ENCODE measurements at regions not wholly inside any gene's neighbourhood (a gene's known extent, or its start where the extent isn't known, plus 50 kb on each side); places are given as distances from the start of the nearest gene placed in this dataset.

GRCh38 chr2:239558661-239559060 is 157.8 kb upstream of the HDAC4 start:
- Histone ChIP-seq H3K9me3 (ENCODE audit: control insufficient read depth in 4 of 4, low read length in 3 of 4) (no peaks in the 10 kb centered on the region), H3K36me3 (ENCODE audit: control insufficient read depth in 4 of 4, insufficient read depth in 3 of 4, low read depth in 1 of 4, low read length in 3 of 4) (no peaks in the 10 kb centered on the region), H3K4me3 (ENCODE audit: low read depth in 1 of 3, low read length in 3 of 3) (no peak overlapping the region), H3K27ac (ENCODE audit: low read depth in 1 of 2, low read length in 2 of 2) (no peak overlapping the region), H3K9ac (ENCODE audit: low read depth in 1 of 2, low read length in 2 of 2) (no peak overlapping the region), H3K27me3 (ENCODE audit: control insufficient read depth in 4 of 4, insufficient read depth in 4 of 4, low read length in 3 of 4) (peaks cover 0 to 4% (median 0%) of the 10 kb centered on the region in 4 donors), H3K4me1 (ENCODE audit: control insufficient read depth in 4 of 4, insufficient read depth in 4 of 4, low read length in 3 of 4) (no peaks in the 10 kb centered on the region)
- TF ChIP-seq ATF3 (IDR thresholded peaks at IDR 0.05) (no peak), ZBTB33 (IDR thresholded peaks at IDR 0.05) (no peak), FOXA2 (IDR thresholded peaks at IDR 0.05) (no peak), YY1 (IDR thresholded peaks at IDR 0.05) (no peak), MAX (IDR thresholded peaks at IDR 0.05) (no peak), NR2F2 (IDR thresholded peaks at IDR 0.05) (no peak), EGR1 (IDR thresholded peaks at IDR 0.05; ENCODE audit: low read depth in 2 of 2) (no peak), RAD21 (IDR thresholded peaks at IDR 0.05) (no peak), REST (IDR thresholded peaks at IDR 0.05) (no peak), HNF4A (conservative IDR thresholded peaks at IDR 0.05) (no peak), SP1 (IDR thresholded peaks at IDR 0.05) (no peak), HNF4G (IDR thresholded peaks at IDR 0.05) (no peak), CTCF (IDR thresholded peaks at IDR 0.05; ENCODE audit: low read depth, low read length, missing input control) (no peak)
- 88% methylated on average over 12 of the region's 12 CpGs for WGBS
- no peak for DNase-seq (ENCODE audit: low spot score)

GRCh38 chr2:239557516-239557915 is 156.7 kb upstream of the HDAC4 start:
- H3K27me3 ChIP-seq (ENCODE audit: control insufficient read depth in 4 of 4, insufficient read depth in 4 of 4, low read length in 3 of 4), result peaks cover 0 to 2% (median 0%) of the 10 kb centered on the region in 4 donors
- no peak overlapping the region for H3K4me3 ChIP-seq (ENCODE audit: low read depth in 1 of 3, low read length in 3 of 3)
- no peak overlapping the region for H3K27ac ChIP-seq (ENCODE audit: low read depth in 1 of 2, low read length in 2 of 2)
- H3K9me3 ChIP-seq (ENCODE audit: control insufficient read depth in 4 of 4, low read length in 3 of 4), result no peaks in the 10 kb centered on the region
- DNase-seq (ENCODE audit: low spot score), result no peak
- no peak overlapping the region for H3K9ac ChIP-seq (ENCODE audit: low read depth in 1 of 2, low read length in 2 of 2)
- TF ChIP-seq REST (IDR thresholded peaks at IDR 0.05) (no peak), TAF1 (conservative IDR thresholded peaks at IDR 0.05) (no peak), GABPA (IDR thresholded peaks at IDR 0.05 in 1 of 2, conservative IDR thresholded peaks at IDR 0.05 in 1 of 2) (no peak), MAX (IDR thresholded peaks at IDR 0.05) (no peak), YY1 (IDR thresholded peaks at IDR 0.05) (no peak), CTCF (IDR thresholded peaks at IDR 0.05; ENCODE audit: low read depth, low read length, missing input control) (no peak), FOXA1 (IDR thresholded peaks at IDR 0.05) (no peak), FOXA2 (IDR thresholded peaks at IDR 0.05) (no peak), RAD21 (IDR thresholded peaks at IDR 0.05) (no peak), HNF4G (IDR thresholded peaks at IDR 0.05) (no peak)
- H3K4me1 ChIP-seq (ENCODE audit: control insufficient read depth in 4 of 4, insufficient read depth in 4 of 4, low read length in 3 of 4), result no peaks in the 10 kb centered on the region
- 62% methylated on average over 5 of the region's 5 CpGs for WGBS
- H3K36me3 ChIP-seq (ENCODE audit: control insufficient read depth in 4 of 4, insufficient read depth in 3 of 4, low read depth in 1 of 4, low read length in 3 of 4), result no peaks in the 10 kb centered on the region

All from liver (tissue), 8 donors.